ENCODE measurements at regions not wholly inside any gene's neighbourhood (a gene's known extent, or its start where the extent isn't known, plus 50 kb on each side); places are given as distances from the start of the nearest gene placed in this dataset.

DNA sequence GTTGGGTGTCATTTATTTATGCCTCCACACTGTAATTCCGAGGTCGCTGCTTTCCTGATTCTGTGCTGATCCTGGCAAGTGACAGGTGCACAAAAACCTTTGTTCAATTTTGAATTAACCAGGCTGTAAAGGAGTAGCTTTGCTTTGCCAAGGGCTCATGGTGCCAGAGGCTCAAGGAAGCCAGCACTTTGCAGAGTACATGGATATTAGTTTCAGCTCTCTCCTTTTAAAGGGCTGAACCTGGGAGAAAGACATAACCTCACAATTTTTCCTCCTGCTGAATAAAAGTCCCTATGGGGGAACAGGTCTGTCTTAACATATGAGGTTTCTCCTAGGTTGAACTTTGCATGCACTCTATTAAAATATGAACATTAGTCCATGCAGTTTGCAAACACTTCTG, 227.6 kb upstream of the WSB1 start:
- TF ChIP-seq POLR2A (IDR thresholded peaks at IDR 0.05; ENCODE audit: low read depth, low read length) = no peak
- no peak for TF ChIP-seq POLR2AphosphoS5 (IDR thresholded peaks at IDR 0.05; ENCODE audit: low read depth, low read length)
- TF ChIP-seq TAF1 (IDR thresholded peaks at IDR 0.05; ENCODE audit: borderline replicate concordance, low read depth, low read length) = no peak
